SU-DHL-6 (cell line): ENCODE measurements at regions not wholly inside any gene's neighbourhood (a gene's known extent, or its start where the extent isn't known, plus 50 kb on each side); places are given as distances from the start of the nearest gene placed in this dataset.

Experiments used
- EZH2phosphoT487 ChIP-seq: fragments of 200-600 bp; sonication (generic), shearing (Covaris generic); conservative IDR thresholded peaks from 2 replicates; pipeline ENCODE4 v1.6.1; 2018; ENCODE audit warnings: mild to moderate bottlenecking, antibody characterized with exemption, low read length, moderate library complexity, mixed read lengths
- TF ChIP-seq, protein P1 (sequence below): fragments of 200-600 bp; sonication (generic); IDR thresholded peaks from one replicate; pipeline ENCODE4 v1.5.1; 2017; ENCODE audit warnings: antibody characterized with exemption, mild to moderate bottlenecking, low read length, moderate library complexity; ENCODE audit not compliant: insufficient read depth, poor library complexity, severe bottlenecking

- TF ChIP-seq, protein P1, sequence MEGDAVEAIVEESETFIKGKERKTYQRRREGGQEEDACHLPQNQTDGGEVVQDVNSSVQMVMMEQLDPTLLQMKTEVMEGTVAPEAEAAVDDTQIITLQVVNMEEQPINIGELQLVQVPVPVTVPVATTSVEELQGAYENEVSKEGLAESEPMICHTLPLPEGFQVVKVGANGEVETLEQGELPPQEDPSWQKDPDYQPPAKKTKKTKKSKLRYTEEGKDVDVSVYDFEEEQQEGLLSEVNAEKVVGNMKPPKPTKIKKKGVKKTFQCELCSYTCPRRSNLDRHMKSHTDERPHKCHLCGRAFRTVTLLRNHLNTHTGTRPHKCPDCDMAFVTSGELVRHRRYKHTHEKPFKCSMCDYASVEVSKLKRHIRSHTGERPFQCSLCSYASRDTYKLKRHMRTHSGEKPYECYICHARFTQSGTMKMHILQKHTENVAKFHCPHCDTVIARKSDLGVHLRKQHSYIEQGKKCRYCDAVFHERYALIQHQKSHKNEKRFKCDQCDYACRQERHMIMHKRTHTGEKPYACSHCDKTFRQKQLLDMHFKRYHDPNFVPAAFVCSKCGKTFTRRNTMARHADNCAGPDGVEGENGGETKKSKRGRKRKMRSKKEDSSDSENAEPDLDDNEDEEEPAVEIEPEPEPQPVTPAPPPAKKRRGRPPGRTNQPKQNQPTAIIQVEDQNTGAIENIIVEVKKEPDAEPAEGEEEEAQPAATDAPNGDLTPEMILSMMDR = no peak
- no peak for TF ChIP-seq EZH2phosphoT487
These were observed 146.1 kb upstream of the FAM20C start for GRCh38 chr7:46123-46829.
